ENCODE measurements at regions not wholly inside any gene's neighbourhood (a gene's known extent, or its start where the extent isn't known, plus 50 kb on each side); places are given as distances from the start of the nearest gene placed in this dataset.

- H3K4me1 ChIP-seq (ENCODE audit: control insufficient read depth in 2 of 2, insufficient read depth in 2 of 2, low read length in 1 of 2), result no peaks in the 10 kb centered on the region
- H3K27me3 ChIP-seq (ENCODE audit: control insufficient read depth in 1 of 2, insufficient read depth in 2 of 2, low read length in 2 of 2), result no peaks in the 10 kb centered on the region
- WGBS, 2 donors, result 71 to 78% methylated on average over 9 of the region's 9 CpGs
- no peak overlapping the region for H3K27ac ChIP-seq (ENCODE audit: low read depth in 2 of 2, low read length in 1 of 2)
- H3K4me3 ChIP-seq (ENCODE audit: low read depth in 1 of 2, low read length in 2 of 2), result no peak overlapping the region
- no peaks in the 10 kb centered on the region for H3K36me3 ChIP-seq (ENCODE audit: control insufficient read depth in 2 of 2, insufficient read depth in 2 of 2, low read length in 1 of 2)
- H3K9me3 ChIP-seq (ENCODE audit: control insufficient read depth in 2 of 2, insufficient read depth in 1 of 2, low read depth in 1 of 2, low read length in 1 of 2), result peaks cover 0 to 2% of the 10 kb centered on the region in 2 donors
These were observed 524.8 kb upstream of the EEF2KMT start for GRCh38 chr16:5622234-5622884.

DNA sequence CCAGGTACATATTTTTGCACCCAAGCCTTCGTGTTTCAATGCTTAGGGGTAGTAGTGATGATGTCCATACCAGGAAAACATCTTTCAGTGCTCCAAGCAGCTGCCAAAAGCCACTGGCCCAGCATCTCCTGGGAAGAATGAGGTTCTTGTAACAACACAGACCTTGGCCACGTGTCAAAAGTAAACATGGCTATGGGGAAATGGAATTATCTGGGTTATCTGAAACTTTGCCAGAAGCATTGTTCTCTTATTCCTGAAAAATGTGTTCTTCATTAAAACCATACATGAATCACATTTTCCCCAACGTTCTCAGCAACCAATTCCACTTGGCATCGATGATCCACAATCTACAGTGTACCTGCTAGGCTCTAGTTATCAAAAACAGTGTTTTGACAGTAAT lies 524.2 kb upstream of the EEF2KMT start:
- Histone ChIP-seq H3K4me3 (ENCODE audit: low read depth in 1 of 2, low read length in 2 of 2) (no peak overlapping the region), H3K27me3 (ENCODE audit: control insufficient read depth in 1 of 2, insufficient read depth in 2 of 2, low read length in 2 of 2) (no peaks in the 10 kb centered on the region), H3K4me1 (ENCODE audit: control insufficient read depth in 2 of 2, insufficient read depth in 2 of 2, low read length in 1 of 2) (no peaks in the 10 kb centered on the region), H3K36me3 (ENCODE audit: control insufficient read depth in 2 of 2, insufficient read depth in 2 of 2, low read length in 1 of 2) (no peaks in the 10 kb centered on the region), H3K9me3 (ENCODE audit: control insufficient read depth in 2 of 2, insufficient read depth in 1 of 2, low read depth in 1 of 2, low read length in 1 of 2) (peaks cover 0 to 2% of the 10 kb centered on the region in 2 donors), H3K27ac (ENCODE audit: low read depth in 2 of 2, low read length in 1 of 2) (no peak overlapping the region)
- 21 to 29% methylated on average over 4 of the region's 4 CpGs for WGBS, 2 donors

DNA sequence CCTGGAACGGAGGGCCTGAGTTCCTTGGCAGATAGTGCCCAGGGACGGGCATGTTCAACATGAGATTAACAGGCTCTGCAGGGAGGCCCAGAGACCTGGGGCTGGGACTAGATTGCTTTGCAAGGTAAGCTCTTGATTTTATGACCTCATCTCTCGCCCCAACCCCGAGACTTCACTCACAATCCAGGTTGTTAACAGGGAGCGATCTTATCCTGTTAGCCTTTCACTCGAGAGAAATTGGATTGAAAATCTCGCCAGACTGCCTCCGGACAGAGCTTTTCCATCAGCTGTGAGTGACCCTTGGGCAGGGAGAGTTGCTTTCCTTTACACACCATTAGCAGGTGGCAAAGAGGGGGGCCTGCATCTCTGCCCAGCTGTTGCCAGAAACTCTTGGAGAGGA lies 521.7 kb upstream of the EEF2KMT start:
- 59 to 75% methylated on average over 8 of the region's 8 CpGs for WGBS, 2 donors
- H3K9me3 ChIP-seq (ENCODE audit: control insufficient read depth in 2 of 2, insufficient read depth in 1 of 2, low read depth in 1 of 2, low read length in 1 of 2), result no peaks in the 10 kb centered on the region
- H3K36me3 ChIP-seq (ENCODE audit: control insufficient read depth in 2 of 2, insufficient read depth in 2 of 2, low read length in 1 of 2), result no peaks in the 10 kb centered on the region
- H3K27me3 ChIP-seq (ENCODE audit: control insufficient read depth in 1 of 2, insufficient read depth in 2 of 2, low read length in 2 of 2), result no peaks in the 10 kb centered on the region
- H3K4me3 ChIP-seq (ENCODE audit: low read depth in 1 of 2, low read length in 2 of 2), result no peak overlapping the region
- H3K27ac ChIP-seq (ENCODE audit: low read depth in 2 of 2, low read length in 1 of 2), result no peak overlapping the region
- H3K4me1 ChIP-seq (ENCODE audit: control insufficient read depth in 2 of 2, insufficient read depth in 2 of 2, low read length in 1 of 2), result no peaks in the 10 kb centered on the region

GRCh38 chr16:5616841-5617240 lies 519.2 kb upstream of the EEF2KMT start:
- no peaks in the 10 kb centered on the region for H3K4me1 ChIP-seq (ENCODE audit: control insufficient read depth in 2 of 2, insufficient read depth in 2 of 2, low read length in 1 of 2)
- H3K36me3 ChIP-seq (ENCODE audit: control insufficient read depth in 2 of 2, insufficient read depth in 2 of 2, low read length in 1 of 2), result no peaks in the 10 kb centered on the region
- no peak overlapping the region for H3K27ac ChIP-seq (ENCODE audit: low read depth in 2 of 2, low read length in 1 of 2)
- H3K9me3 ChIP-seq (ENCODE audit: control insufficient read depth in 2 of 2, insufficient read depth in 1 of 2, low read depth in 1 of 2, low read length in 1 of 2), result peaks cover 0 to 2% of the 10 kb centered on the region in 2 donors
- 38 to 39% methylated on average over 6 of the region's 6 CpGs for WGBS, 2 donors
- no peak overlapping the region for H3K4me3 ChIP-seq (ENCODE audit: low read depth in 1 of 2, low read length in 2 of 2)
- H3K27me3 ChIP-seq (ENCODE audit: control insufficient read depth in 1 of 2, insufficient read depth in 2 of 2, low read length in 2 of 2), result no peaks in the 10 kb centered on the region

DNA sequence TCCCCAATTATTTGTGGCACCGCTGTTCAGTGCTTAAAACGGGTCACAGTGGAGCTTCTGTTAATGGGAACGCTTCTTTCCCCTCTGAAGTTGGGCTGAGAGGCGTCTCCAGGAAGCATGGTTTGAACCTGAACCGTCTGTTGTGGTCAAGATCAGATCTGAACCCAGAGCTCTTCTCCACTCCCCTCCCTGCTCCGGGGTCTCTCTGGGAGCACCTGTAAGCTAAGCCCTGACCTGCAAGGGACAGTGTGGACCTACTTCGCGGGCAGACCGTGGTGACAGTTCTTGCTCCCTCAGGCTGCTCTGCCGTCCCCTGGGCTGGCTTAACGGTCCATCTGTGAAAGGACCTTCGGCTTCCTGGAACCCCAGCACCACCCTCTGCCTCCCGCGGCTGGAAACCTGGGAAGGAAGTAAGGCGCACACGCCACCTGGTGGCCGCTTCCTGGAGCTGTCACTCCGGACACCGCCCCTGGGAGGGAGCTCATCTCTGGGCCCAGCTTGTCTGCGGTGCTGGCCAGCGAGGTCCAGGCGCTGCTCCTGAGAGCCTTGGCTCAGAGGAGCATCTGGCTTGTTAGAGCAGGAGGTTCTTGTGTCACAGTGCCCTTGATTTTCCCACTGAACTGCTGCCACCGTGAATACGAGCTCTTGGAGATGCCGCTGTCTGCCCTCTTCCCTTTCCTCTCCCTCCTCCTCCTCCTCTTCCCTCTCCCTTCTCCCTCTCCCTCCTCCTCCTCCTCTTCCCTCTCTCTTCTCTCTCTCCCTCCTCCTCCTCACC lies 518.5 kb upstream of the EEF2KMT start:
- peaks cover 0 to 2% of the 10 kb centered on the region in 2 donors for H3K9me3 ChIP-seq (ENCODE audit: control insufficient read depth in 2 of 2, insufficient read depth in 1 of 2, low read depth in 1 of 2, low read length in 1 of 2)
- H3K27ac ChIP-seq (ENCODE audit: low read depth in 2 of 2, low read length in 1 of 2), result no peak overlapping the region
- 13 to 17% methylated on average over 25 of the region's 25 CpGs for WGBS, 2 donors
- H3K4me1 ChIP-seq (ENCODE audit: control insufficient read depth in 2 of 2, insufficient read depth in 2 of 2, low read length in 1 of 2), result no peaks in the 10 kb centered on the region
- H3K27me3 ChIP-seq (ENCODE audit: control insufficient read depth in 1 of 2, insufficient read depth in 2 of 2, low read length in 2 of 2), result no peaks in the 10 kb centered on the region
- no peak overlapping the region for H3K4me3 ChIP-seq (ENCODE audit: low read depth in 1 of 2, low read length in 2 of 2)
- H3K36me3 ChIP-seq (ENCODE audit: control insufficient read depth in 2 of 2, insufficient read depth in 2 of 2, low read length in 1 of 2), result no peaks in the 10 kb centered on the region

GRCh38 chr16:5607169-5607568 lies 509.6 kb upstream of the EEF2KMT start:
- Histone ChIP-seq H3K4me1 (ENCODE audit: control insufficient read depth in 2 of 2, insufficient read depth in 2 of 2, low read length in 1 of 2) (no peaks in the 10 kb centered on the region), H3K36me3 (ENCODE audit: control insufficient read depth in 2 of 2, insufficient read depth in 2 of 2, low read length in 1 of 2) (no peaks in the 10 kb centered on the region)

DNA sequence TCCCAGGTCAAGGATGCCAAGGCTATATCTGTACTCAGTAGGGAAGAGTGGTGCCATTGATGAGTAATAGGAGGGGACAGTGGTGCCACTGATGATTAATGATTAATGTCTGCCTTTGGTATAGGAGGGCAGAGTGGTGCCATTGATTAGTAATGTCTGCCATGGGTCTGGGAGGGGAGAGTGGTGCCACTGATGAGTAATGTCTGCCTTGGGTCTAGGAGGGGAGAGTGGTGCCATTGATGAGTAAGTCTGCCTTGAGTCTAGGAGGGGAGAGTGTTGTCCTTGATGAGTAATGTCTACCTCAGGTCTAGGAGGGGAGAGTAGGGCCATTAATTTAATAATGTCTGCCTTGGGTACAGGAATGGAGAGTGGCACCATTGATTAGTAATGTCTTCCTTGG lies 507.8 kb upstream of the EEF2KMT start:
- no peak overlapping the region for H3K4me3 ChIP-seq (ENCODE audit: low read depth in 1 of 2, low read length in 2 of 2)
- no peaks in the 10 kb centered on the region for H3K27me3 ChIP-seq (ENCODE audit: control insufficient read depth in 1 of 2, insufficient read depth in 2 of 2, low read length in 2 of 2)
- no peak overlapping the region for H3K27ac ChIP-seq (ENCODE audit: low read depth in 2 of 2, low read length in 1 of 2)
- H3K4me1 ChIP-seq (ENCODE audit: control insufficient read depth in 2 of 2, insufficient read depth in 2 of 2, low read length in 1 of 2), result no peaks in the 10 kb centered on the region
- peaks cover 0 to 2% of the 10 kb centered on the region in 2 donors for H3K9me3 ChIP-seq (ENCODE audit: control insufficient read depth in 2 of 2, insufficient read depth in 1 of 2, low read depth in 1 of 2, low read length in 1 of 2)
- no peaks in the 10 kb centered on the region for H3K36me3 ChIP-seq (ENCODE audit: control insufficient read depth in 2 of 2, insufficient read depth in 2 of 2, low read length in 1 of 2)

More at GRCh38 chr16:5607169-5607568, 509.6 kb upstream of the EEF2KMT start:
- peaks cover 0 to 2% of the 10 kb centered on the region in 2 donors for H3K9me3 ChIP-seq (ENCODE audit: control insufficient read depth in 2 of 2, insufficient read depth in 1 of 2, low read depth in 1 of 2, low read length in 1 of 2)
- WGBS, 2 donors, result 41 to 52% methylated on average over 12 of the region's 12 CpGs
- no peaks in the 10 kb centered on the region for H3K27me3 ChIP-seq (ENCODE audit: control insufficient read depth in 1 of 2, insufficient read depth in 2 of 2, low read length in 2 of 2)
- H3K27ac ChIP-seq (ENCODE audit: low read depth in 2 of 2, low read length in 1 of 2), result no peak overlapping the region
- H3K4me3 ChIP-seq (ENCODE audit: low read depth in 1 of 2, low read length in 2 of 2), result no peak overlapping the region

- Histone ChIP-seq H3K4me3 (ENCODE audit: low read depth in 1 of 2, low read length in 2 of 2) (no peak overlapping the region), H3K27ac (ENCODE audit: low read depth in 2 of 2, low read length in 1 of 2) (no peak overlapping the region), H3K4me1 (ENCODE audit: control insufficient read depth in 2 of 2, insufficient read depth in 2 of 2, low read length in 1 of 2) (no peaks in the 10 kb centered on the region), H3K27me3 (ENCODE audit: control insufficient read depth in 1 of 2, insufficient read depth in 2 of 2, low read length in 2 of 2) (no peaks in the 10 kb centered on the region), H3K9me3 (ENCODE audit: control insufficient read depth in 2 of 2, insufficient read depth in 1 of 2, low read depth in 1 of 2, low read length in 1 of 2) (peaks cover 0 to 2% of the 10 kb centered on the region in 2 donors), H3K36me3 (ENCODE audit: control insufficient read depth in 2 of 2, insufficient read depth in 2 of 2, low read length in 1 of 2) (no peaks in the 10 kb centered on the region)
- 28 to 31% methylated on average over 8 of the region's 8 CpGs for WGBS, 2 donors
These were observed 507.2 kb upstream of the EEF2KMT start for GRCh38 chr16:5604770-5605169.

DNA sequence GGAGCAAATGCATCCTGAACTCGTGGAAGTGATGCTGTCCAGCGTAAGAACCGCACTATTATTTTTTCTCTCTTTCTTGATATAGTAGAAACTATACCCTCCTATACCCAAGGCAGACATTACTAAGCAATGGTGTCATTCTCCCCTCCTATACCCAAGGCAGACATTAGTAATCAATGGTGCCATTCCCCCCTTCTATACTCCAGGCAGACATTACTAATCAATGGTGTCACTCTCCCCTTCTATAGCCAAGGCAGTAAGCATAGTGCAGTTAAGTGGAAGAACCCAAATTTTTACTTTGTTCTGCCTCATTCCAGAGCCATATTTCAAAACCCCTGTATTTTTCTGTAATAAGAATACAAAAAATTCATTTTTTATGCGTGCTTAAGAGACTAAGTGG lies 506.2 kb upstream of the EEF2KMT start:
- Histone ChIP-seq H3K4me1 (ENCODE audit: control insufficient read depth in 2 of 2, insufficient read depth in 2 of 2, low read length in 1 of 2) (no peaks in the 10 kb centered on the region), H3K27me3 (ENCODE audit: control insufficient read depth in 1 of 2, insufficient read depth in 2 of 2, low read length in 2 of 2) (no peaks in the 10 kb centered on the region), H3K9me3 (ENCODE audit: control insufficient read depth in 2 of 2, insufficient read depth in 1 of 2, low read depth in 1 of 2, low read length in 1 of 2) (peaks cover 0 to 4% of the 10 kb centered on the region in 2 donors), H3K36me3 (ENCODE audit: control insufficient read depth in 2 of 2, insufficient read depth in 2 of 2, low read length in 1 of 2) (no peaks in the 10 kb centered on the region), H3K27ac (ENCODE audit: low read depth in 2 of 2, low read length in 1 of 2) (no peak overlapping the region), H3K4me3 (ENCODE audit: low read depth in 1 of 2, low read length in 2 of 2) (no peak overlapping the region)
- WGBS, 2 donors, result 78 to 79% methylated on average over 4 of the region's 4 CpGs

GRCh38 chr16:5601957-5602356 lies 504.4 kb upstream of the EEF2KMT start:
- Histone ChIP-seq H3K36me3 (ENCODE audit: control insufficient read depth in 2 of 2, insufficient read depth in 2 of 2, low read length in 1 of 2) (no peaks in the 10 kb centered on the region), H3K27me3 (ENCODE audit: control insufficient read depth in 1 of 2, insufficient read depth in 2 of 2, low read length in 2 of 2) (no peaks in the 10 kb centered on the region), H3K4me1 (ENCODE audit: control insufficient read depth in 2 of 2, insufficient read depth in 2 of 2, low read length in 1 of 2) (no peaks in the 10 kb centered on the region), H3K9me3 (ENCODE audit: control insufficient read depth in 2 of 2, insufficient read depth in 1 of 2, low read depth in 1 of 2, low read length in 1 of 2) (peaks cover 0 to 4% of the 10 kb centered on the region in 2 donors), H3K4me3 (ENCODE audit: low read depth in 1 of 2, low read length in 2 of 2) (no peak overlapping the region), H3K27ac (ENCODE audit: low read depth in 2 of 2, low read length in 1 of 2) (no peak overlapping the region)
- WGBS, 2 donors, result 33 to 47% methylated on average over 1 of the region's 1 CpG

Data from esophagus (tissue), 2 donors.